ENCODE measurements at regions not wholly inside any gene's neighbourhood (a gene's known extent, or its start where the extent isn't known, plus 50 kb on each side); places are given as distances from the start of the nearest gene placed in this dataset.

GRCh38 chrX:9127986-9128385 lies 94.1 kb upstream of the FAM9B start:
- no peak overlapping the region for H3K27ac ChIP-seq

GRCh38 chrX:9130031-9130430 lies 96.1 kb upstream of the FAM9B start:
- no peak for ATAC-seq
- intact Hi-C loops (cut with DNase I) = no loop called here
- Histone ChIP-seq H3K4me3 (no peak overlapping the region), H3K27ac (no peak overlapping the region), H3K4me1 (no peaks in the 10 kb centered on the region), H3K27me3 (peaks cover 0 to 8% (median 0%) of the 10 kb centered on the region in 4 donors), H3K9me3 (no peaks in the 10 kb centered on the region), H3K36me3 (no peaks in the 10 kb centered on the region)
- no peak for FAIRE-seq
- WGBS, 2 donors = 76 to 77% methylated on average over 8 of the region's 8 CpGs
- no peak for TF ChIP-seq CTCF (IDR thresholded peaks at IDR 0.05)
- DNase-seq = no peak

More at GRCh38 chrX:9127986-9128385, 94.1 kb upstream of the FAM9B start:
- DNase-seq = no peak
- no peak overlapping the region for H3K4me3 ChIP-seq
- H3K27me3 ChIP-seq = peaks cover 0 to 5% (median 0%) of the 10 kb centered on the region in 4 donors
- ATAC-seq = no peak
- intact Hi-C loops (cut with DNase I) = no loop called here
- H3K36me3 ChIP-seq = no peaks in the 10 kb centered on the region
- 82 to 85% methylated on average over 6 of the region's 6 CpGs for WGBS, 2 donors
- no peak for FAIRE-seq
- no peaks in the 10 kb centered on the region for H3K4me1 ChIP-seq
- no peak for TF ChIP-seq CTCF (IDR thresholded peaks at IDR 0.05)
- no peaks in the 10 kb centered on the region for H3K9me3 ChIP-seq

- TF ChIP-seq CTCF (IDR thresholded peaks at IDR 0.05) = no peak
- 88% methylated on average over 4 of the region's 4 CpGs for WGBS, 2 donors
- DNase-seq (no peak), FAIRE-seq (no peak), ATAC-seq (no peak)
- intact Hi-C loops (cut with DNase I) = no loop called here
- no peaks in the 10 kb centered on the region for H3K36me3 ChIP-seq
- no peak overlapping the region for H3K27ac ChIP-seq
- H3K4me3 ChIP-seq = no peak overlapping the region
- H3K27me3 ChIP-seq = peaks cover 0 to 8% (median 1%) of the 10 kb centered on the region in 4 donors
- no peaks in the 10 kb centered on the region for H3K4me1 ChIP-seq
- H3K9me3 ChIP-seq = no peaks in the 10 kb centered on the region
These were observed 97.1 kb upstream of the FAM9B start for GRCh38 chrX:9131066-9131465.

GRCh38 chrX:9132036-9132638 lies 98.2 kb upstream of the FAM9B start:
- no peak for TF ChIP-seq CTCF (IDR thresholded peaks at IDR 0.05)
- Histone ChIP-seq H3K4me1 (no peaks in the 10 kb centered on the region), H3K36me3 (no peaks in the 10 kb centered on the region), H3K4me3 (no peak overlapping the region), H3K27me3 (peaks cover 0 to 8% (median 1%) of the 10 kb centered on the region in 4 donors), H3K27ac (no peak overlapping the region), H3K9me3 (no peaks in the 10 kb centered on the region)
- WGBS, 2 donors = 54 to 73% methylated on average over 5 of the region's 5 CpGs
- no peak for ATAC-seq
- intact Hi-C loops (cut with DNase I) = no loop called here
- FAIRE-seq = no peak
- DNase-seq = no peak

- DNase-seq = no peak
- Histone ChIP-seq H3K4me3 (no peak overlapping the region), H3K27ac (no peak overlapping the region), H3K27me3 (peaks cover 0 to 4% (median 1%) of the 10 kb centered on the region in 4 donors), H3K36me3 (no peaks in the 10 kb centered on the region), H3K9me3 (no peaks in the 10 kb centered on the region), H3K4me1 (no peaks in the 10 kb centered on the region)
- TF ChIP-seq CTCF (IDR thresholded peaks at IDR 0.05) = no peak
- WGBS, 2 donors = 22 to 33% methylated on average over 1 of the region's 1 CpG
- intact Hi-C loops (cut with DNase I) = no loop called here
- ATAC-seq = no peak
- no peak for FAIRE-seq
These were observed 99.5 kb upstream of the FAM9B start for GRCh38 chrX:9133426-9133825.
